Uterus (tissue), 2 donors: ENCODE measurements at regions not wholly inside any gene's neighbourhood (a gene's known extent, or its start where the extent isn't known, plus 50 kb on each side); places are given as distances from the start of the nearest gene placed in this dataset.

Experiments used
- POLR2A ChIP-seq, 2 donors: fragments of 450-650 bp; IDR thresholded peaks; one replicate each; pipeline ENCODE4 v1.6.1; 2016; ENCODE audit warnings: antibody characterized with exemption in 2 of 2, mild to moderate bottlenecking in 1 of 2, moderate library complexity in 1 of 2
- TF ChIP-seq, protein P1 (sequence below), 4 experiments: fragments of 200-600 bp in 2 of 4; fragments of 450-650 bp in 2 of 4; sonication (generic) in 2 of 4; IDR thresholded peaks; one replicate each; pipeline ENCODE4 v1.5.1; 2016 to 2019; ENCODE audit warnings: antibody characterized with exemption in 4 of 4, mild to moderate bottlenecking in 2 of 4, moderate library complexity in 1 of 4

DNA sequence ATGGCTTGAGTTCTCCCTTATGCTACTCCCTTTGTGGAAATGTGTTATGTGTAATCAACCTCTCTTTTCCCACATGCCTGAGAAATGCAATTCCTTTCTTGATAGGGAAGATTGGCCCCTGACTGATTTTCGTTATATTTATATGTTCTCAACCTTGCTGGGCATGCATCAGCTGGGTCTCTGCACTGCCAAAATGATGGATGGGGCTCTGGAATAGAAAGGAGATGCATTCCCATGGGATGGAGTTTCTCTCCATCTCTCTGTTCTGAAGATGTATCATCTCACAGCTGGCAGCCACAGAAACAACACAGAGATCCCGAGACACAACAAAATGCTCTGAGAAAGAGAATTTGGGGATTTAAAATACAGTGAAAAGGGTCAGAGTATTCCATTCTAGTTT lies 327.7 kb upstream of the LMCD1 start:
- no peak for TF ChIP-seq POLR2A (IDR thresholded peaks at IDR 0.05)
- TF ChIP-seq, protein P1, sequence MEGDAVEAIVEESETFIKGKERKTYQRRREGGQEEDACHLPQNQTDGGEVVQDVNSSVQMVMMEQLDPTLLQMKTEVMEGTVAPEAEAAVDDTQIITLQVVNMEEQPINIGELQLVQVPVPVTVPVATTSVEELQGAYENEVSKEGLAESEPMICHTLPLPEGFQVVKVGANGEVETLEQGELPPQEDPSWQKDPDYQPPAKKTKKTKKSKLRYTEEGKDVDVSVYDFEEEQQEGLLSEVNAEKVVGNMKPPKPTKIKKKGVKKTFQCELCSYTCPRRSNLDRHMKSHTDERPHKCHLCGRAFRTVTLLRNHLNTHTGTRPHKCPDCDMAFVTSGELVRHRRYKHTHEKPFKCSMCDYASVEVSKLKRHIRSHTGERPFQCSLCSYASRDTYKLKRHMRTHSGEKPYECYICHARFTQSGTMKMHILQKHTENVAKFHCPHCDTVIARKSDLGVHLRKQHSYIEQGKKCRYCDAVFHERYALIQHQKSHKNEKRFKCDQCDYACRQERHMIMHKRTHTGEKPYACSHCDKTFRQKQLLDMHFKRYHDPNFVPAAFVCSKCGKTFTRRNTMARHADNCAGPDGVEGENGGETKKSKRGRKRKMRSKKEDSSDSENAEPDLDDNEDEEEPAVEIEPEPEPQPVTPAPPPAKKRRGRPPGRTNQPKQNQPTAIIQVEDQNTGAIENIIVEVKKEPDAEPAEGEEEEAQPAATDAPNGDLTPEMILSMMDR (IDR thresholded peaks at IDR 0.05) = no peak
